Endothelial cell of hepatic sinusoid (primary cell): ENCODE measurements at regions not wholly inside any gene's neighbourhood (a gene's known extent, or its start where the extent isn't known, plus 50 kb on each side); places are given as distances from the start of the nearest gene placed in this dataset.
"Not testable (repeated sequence)": the region's sequence is repeated elsewhere in the genome, so short reads cannot be mapped to it uniquely, and the experiment has no call there.

Experiments
- in situ Hi-C: cut with HindIII; loops from 2 replicates; pipeline ENCODE4 v1.10.0; 2017; ENCODE audit warnings: low sequenced_read_pairs

GRCh38 chr5:57066924-57067596, 106.8 kb upstream of the GPBP1 start:
- in situ Hi-C loops, result no loop called here

GRCh38 chr5:57067597-57067924, 106.3 kb upstream of the GPBP1 start:
- in situ Hi-C loops, result no loop called here

DNA sequence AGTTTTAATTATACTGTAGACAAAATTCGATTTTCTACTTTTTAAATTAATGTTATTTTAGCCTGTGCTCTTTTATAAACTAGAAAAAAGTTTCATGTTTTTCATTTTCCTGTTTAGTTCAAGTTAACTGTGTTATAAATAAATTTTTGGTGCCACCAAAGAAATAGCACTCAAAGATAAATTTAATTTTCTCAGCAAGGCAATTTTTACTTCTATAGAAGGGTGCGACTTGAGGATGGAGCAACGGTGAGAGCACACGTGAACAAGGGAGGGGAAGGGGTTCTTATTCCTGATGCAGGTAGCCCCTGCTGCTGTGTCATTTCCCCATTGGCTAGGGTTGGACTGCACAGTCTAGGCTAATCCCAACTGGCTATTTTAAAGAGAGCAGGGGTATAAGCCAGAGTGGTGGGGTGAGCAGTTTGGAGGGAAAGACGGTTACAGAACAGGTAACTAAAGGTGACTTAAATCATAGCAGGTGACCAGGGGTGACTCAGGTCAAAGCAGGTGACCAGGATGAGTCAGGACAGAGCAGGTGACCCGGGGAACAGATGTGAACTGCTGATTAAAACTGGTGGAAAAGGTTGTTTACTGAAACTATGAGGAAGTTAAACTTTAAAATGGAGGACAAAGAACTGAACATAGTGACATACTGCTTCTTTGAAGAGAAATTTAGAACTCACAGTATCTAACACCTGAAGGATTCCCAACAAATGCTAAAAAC, 104.6 kb upstream of the GPBP1 start:
- in situ Hi-C loops, result no loop called here

DNA sequence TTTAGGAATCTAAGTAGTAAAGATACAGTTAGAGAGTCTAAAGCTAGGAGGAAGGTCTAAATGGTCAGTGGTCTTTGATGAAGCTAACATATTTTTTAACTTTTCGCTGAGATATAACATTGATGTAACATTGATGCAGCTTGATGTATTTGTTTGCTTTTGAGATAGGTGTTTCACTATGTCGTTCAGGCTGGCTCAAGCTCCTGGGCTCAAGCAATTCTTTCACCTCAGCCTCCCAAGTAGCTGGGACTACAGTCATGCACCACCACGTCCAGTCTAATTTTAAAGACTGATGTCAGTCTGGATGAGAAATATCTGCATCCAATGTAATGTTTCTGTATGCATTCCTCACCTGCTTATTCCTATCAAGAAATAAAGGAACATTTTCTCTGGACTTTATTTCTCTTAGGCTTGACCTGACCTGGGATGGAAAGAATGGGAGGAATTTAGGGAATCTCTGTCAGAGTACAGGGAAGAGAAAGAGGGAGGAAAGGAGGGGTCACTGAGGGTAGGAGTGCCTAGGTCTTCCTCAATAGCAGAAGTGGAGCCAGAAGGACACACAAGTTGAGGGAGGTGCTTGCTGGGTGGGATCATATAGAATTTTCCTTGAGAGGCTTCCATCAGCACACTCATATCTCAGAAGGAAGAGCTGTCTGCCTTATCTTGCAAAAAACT, 101.5 kb upstream of the GPBP1 start:
- in situ Hi-C loops, result no loop called here

DNA sequence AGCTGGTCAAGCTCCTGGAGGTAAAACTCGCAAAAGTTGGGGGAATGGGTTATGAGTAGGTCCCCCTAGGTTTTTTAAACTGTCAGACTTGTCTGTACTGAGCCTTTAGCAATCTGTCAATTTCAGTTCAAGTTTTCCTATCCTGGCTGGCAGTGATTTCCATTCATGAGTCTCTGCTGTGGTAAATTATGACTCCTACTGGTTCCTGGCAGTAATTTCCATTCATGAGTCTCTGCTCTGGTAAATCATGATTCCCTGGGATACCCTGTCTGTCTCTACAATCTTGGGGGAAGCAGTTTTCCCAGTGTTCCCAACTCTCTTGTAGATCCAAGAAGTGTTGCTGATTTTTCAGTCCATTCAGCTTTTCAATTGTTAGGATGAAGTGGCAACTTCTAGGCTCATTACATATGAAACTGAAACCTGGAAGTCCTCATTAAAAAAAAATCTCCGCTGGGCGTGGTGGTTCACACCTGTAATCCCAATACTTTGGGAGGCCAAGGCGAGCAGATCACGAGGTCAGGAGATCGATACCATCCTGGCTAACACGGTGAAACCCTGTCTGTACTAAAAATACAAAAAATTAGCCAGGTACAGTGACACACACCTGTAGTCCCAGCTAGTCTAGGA, 91.3 kb upstream of the GPBP1 start:
- in situ Hi-C loops, result no loop called here

DNA sequence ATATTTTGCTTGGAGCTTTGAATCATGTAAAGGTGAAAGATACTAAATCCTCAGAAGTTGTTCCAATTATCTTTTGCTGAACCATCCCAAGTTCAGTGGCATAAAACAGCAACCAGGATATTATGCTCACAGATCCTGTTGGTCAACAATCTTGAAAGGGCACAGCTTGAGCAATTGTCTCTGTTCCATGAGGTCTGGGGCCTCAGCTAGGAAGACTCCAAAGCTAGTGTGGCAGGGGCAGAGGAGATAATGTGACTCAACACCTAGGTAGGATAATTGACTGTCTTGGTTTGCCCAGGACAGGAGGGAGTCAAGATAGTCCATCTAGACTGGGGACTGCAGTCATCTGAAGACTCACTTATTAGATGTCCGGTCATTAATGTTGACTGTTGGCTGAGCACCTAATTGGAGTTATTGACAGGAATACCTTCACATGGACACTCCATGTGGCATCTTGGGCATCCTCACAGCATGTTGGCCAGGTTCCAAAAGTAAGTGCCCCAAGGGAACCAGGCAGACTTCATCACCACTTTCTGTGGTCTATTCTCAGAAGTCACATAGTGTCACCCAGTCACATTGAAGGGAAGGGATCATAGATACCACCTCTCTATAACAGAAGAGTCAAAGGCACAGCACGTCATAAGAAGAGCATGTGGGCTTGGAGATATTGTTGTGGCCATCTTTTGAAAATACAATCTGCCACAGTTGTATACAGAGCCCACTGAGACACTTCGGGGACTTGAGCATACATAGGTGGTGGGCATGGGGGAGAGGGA, 88.4 kb upstream of the GPBP1 start:
- in situ Hi-C loops, result no loop called here

DNA sequence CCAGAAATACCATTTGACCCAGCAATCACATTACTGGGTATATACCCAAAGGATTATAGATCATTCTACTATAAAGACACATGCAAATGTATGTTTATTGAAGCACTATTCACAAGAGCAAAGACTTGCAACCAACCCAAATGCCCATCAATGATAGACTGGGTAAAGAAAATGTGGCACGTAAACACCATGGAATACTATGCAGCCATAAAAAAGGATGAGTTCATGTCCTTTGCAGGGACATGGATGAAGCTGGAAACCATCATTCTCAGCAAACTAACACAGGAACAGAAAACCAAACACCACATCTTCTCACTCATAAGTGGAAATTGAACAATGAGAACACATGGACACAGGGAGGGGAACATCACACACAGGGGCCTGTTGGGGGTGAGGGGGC, 85.9 kb upstream of the GPBP1 start:
- in situ Hi-C loops, result not testable (repeated sequence)

- in situ Hi-C loops, result no loop called here
Measured at GRCh38 chr5:57094753-57095683, 78.8 kb upstream of the GPBP1 start.

- in situ Hi-C loops, result no loop called here
Measured at GRCh38 chr5:57097526-57097925, 76.3 kb upstream of the GPBP1 start.

- in situ Hi-C loops, result no loop called here
Measured at GRCh38 chr5:57102189-57102904, 71.5 kb upstream of the GPBP1 start.

DNA sequence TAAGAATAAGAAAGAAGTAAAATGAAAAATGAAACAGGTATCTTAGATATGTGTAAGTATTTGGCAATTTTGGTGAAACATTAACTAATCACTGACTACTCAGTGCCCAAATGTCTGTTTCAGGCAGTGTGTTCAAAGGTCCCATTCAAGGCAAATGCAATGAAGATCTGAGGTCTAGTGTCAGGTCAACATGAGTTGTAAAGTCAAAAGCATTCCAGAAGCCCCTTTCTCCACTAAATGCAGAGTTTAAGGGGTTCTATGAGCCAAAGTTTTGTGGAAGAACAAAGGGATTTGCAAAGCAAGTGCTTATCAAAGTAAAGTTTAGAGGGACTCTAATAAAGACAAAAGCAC, 71.0 kb upstream of the GPBP1 start:
- in situ Hi-C loops, result no loop called here

DNA sequence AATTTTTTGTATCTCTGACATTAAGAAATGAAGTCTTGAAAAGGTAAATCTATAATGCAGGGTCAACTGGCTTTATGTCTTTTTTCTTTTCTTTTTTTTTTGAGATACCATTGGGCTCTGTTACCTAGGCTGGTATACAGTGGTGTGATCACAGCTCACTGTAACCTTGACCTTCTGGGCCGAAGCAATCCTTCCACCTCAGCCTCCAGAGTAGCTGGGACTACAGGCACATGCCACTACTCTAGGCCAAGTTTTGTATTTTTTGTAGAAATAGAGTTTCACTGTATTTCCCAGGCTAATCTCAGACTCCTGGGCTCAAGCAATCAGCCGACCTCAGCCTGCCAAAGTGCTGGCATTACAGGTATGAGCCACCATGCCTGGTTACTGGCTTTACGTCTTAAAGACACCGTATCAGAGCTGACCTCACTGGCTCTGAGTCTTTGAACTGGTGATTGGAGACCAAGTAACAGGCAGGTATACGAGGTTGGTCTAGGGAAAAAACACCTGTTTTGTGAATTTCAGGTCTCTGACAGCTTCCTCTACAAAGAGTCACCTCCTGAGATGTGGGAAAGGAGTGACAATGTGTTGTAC, 70.4 kb upstream of the GPBP1 start:
- in situ Hi-C loops, result no loop called here

GRCh38 chr5:57106661-57107060, 67.2 kb upstream of the GPBP1 start:
- in situ Hi-C loops, result no loop called here

- in situ Hi-C loops, result no loop called here
Measured at GRCh38 chr5:57111993-57112392, 61.9 kb upstream of the GPBP1 start.

DNA sequence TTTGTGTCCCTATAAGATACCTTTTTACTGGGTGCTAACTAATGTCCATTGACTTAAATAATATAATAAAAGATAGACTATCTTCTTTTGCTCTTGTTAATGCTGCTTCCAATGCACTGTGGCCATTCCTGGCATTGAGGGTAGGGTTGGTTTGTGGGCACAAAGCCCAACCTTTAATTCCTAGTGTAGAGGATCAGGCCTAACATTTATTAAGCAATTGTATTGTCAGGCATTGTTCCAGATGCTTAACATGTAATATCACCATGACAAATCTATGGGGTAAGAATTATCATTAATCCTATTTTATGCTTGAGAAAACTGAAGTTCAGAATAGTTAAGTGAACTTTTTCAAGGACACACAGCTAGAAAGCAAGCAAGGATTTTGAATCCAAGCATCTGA, 60.4 kb upstream of the GPBP1 start:
- in situ Hi-C loops, result no loop called here

GRCh38 chr5:57117596-57117995, 56.3 kb upstream of the GPBP1 start:
- in situ Hi-C loops, result no loop called here

DNA sequence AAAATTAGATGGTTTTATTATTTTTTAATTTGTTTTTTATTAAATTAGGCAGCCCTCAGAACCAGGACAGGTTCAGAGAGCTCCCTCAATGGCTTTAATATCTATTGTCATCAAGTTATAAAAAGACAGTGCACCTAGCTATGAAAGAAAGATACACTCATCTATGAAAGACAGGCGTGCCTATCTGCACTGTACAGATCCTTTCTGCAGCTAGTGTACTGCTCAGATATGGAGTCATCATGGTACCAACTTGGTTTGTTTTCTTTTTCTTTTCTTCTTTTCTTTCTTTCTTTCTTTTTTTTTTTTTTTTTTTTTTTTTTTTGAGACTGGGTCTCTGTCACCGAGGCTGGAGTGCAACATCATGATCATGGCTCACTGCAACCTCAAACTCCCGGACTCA, 54.8 kb upstream of the GPBP1 start:
- in situ Hi-C loops, result no loop called here

DNA sequence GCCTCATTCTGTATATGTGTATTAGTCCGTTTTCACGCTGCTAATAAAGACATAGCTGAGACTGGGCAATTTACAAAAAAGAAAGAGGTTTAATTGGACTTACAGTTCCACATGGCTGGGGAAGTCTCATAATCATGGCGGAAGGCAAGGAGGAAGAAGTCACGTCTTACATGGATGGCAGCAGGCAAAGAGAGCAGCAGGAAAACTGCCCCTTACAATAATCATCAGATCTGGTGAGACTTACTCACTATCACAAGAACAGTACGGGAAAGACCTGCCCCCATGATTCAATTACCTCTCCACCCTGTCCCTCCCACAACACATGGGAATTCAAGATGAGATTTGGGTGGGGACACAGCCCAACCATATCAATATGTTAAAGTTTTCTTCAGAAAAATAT, 49.8 kb upstream of the GPBP1 start:
- in situ Hi-C loops, result no loop called here
